GM18499 (cell line): ENCODE measurements at regions not wholly inside any gene's neighbourhood (a gene's known extent, or its start where the extent isn't known, plus 50 kb on each side); places are given as distances from the start of the nearest gene placed in this dataset.
"Not testable (repeated sequence)": the region's sequence is repeated elsewhere in the genome, so short reads cannot be mapped to it uniquely, and the experiment has no call there.

ENCODE experiments used
- ATAC-seq: cut with Tn5 transposase; IDR thresholded peaks from one replicate; pipeline ENCODE4 v1.9.1; 2021; ENCODE audit warnings: moderate number of reproducible peaks; ENCODE audit not compliant: insufficient read depth, unreplicated experiment

DNA sequence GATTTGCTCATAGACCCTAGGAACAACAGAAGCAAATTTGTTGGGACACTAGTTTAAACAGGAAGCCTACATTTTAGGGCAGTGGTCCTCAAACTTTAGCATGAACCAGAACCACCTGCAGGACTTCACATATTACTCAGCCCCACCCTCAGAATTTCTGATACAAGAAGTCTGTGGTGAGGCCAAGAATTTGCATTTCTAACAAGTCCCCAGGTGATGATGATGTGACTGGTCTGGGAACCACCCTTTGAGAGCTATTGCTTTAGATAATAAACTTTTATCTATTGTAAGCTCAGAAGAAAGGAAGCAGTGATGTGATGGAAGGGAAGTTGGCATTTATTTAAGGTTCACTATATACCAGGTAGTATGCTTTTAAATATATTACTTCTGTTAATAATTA is 194.0 kb downstream of the FAM181B start:
- ATAC-seq: peak; percentile 88

DNA sequence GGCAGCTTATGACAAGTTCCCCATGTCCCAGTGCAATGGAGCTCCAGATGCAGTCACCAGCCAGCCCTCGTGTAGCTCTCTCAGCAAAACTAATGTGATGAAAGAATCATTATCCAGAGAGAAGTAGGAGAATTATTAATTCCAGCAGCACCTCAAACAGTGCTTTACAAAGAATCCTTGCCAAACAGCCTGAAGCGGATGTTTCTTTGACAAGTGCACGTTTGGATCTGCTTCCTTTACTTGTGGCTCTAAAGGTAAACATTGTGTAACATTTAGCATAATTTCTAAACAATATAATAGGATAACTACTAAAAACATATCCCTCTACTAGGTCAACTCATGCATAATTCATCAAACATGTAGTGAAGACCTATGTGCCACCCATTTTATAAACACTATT is 197.0 kb downstream of the FAM181B start:
- ATAC-seq: no peak

GRCh38 chr11:82533628-82534327 is 199.9 kb downstream of the FAM181B start:
- no peak for ATAC-seq

DNA sequence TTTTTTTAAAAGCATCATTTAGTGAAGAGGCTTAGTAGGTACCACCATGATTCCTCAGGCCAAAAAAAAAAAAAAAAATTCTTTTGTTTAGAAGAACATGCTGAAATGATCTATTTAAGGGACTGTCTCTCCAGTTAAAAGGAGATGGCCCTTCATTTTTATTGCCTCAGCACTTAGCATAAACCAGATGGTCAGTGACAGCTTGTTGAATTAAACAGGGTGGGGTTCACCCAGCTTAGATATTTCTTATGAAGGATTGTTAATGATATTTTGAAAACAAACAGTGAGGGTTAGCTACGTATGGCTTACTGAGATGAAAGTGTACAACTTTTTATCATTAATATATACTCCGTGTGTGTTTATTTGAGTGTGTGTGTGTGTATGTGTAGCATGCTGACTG is 203.7 kb downstream of the FAM181B start:
- ATAC-seq: no peak

GRCh38 chr11:82527081-82527584 is 206.5 kb downstream of the FAM181B start:
- no peak for ATAC-seq

DNA sequence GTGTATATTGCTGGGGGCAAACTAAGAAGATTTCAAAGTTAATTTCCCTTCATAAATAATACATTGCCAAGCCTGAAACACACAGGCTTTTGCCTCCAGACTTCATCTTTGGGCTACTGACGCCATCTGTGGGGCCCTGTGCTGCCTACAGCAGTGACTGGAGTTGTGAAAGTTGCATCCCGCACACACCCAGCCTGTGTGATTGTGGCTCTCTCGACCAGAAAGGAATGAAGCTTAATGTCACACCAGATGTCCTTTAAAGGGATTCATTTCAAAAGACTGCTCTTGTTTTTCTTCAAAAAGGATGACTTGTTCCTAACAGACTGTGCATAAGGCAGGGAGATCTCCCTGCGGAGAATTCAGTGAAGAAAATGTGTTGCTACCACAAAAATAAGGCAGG is 210.5 kb downstream of the FAM181B start:
- ATAC-seq: no peak

- no peak for ATAC-seq
These were observed 212.2 kb downstream of the FAM181B start for GRCh38 chr11:82521427-82521826.

GRCh38 chr11:82507288-82507687 is 226.4 kb downstream of the FAM181B start:
- no peak for ATAC-seq

DNA sequence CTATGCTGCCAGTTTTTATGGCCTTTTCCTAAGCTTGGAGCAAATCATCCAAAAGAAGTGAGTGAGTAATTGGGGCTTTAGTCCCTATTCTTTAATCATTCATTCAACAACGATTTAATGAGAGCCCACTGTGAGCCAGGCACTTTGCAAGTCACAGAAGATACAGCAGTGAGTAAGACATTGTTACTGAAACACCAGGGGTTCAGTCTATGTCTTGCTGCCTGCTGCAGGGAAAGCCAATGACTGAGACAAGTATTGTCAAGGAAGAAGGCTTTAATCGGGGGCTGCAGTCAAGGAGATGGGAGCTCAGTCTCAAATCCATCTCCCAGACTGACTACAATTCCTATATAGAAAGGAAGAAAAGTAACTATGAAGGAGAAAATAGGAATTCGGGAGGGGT is 228.3 kb downstream of the FAM181B start:
- ATAC-seq: no peak

- not testable (repeated sequence) for ATAC-seq
These were observed 232.5 kb downstream of the FAM181B start for GRCh38 chr11:82501174-82501573.

GRCh38 chr11:82494988-82495432 is 238.7 kb downstream of the FAM181B start:
- peak; percentile 82 for ATAC-seq

DNA sequence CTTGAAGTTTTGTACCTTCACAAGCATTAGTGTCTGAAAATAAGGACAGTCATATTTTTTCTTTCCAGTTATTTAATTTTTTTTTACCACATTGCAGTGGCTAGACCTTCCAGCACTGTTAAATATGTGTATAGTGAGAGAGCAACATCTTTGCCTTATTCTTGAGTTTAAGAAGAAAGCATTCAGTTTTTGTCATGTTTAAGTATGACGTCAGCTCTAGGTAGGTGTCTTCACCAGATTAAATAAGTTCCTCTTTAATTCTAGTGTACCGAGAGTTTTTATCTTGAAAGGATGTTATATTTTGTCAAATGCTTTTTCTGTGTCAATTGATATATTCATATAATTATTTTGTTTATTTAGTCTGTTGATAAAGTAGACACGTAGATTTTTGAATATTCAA is 258.8 kb downstream of the FAM181B start:
- ATAC-seq: no peak

DNA sequence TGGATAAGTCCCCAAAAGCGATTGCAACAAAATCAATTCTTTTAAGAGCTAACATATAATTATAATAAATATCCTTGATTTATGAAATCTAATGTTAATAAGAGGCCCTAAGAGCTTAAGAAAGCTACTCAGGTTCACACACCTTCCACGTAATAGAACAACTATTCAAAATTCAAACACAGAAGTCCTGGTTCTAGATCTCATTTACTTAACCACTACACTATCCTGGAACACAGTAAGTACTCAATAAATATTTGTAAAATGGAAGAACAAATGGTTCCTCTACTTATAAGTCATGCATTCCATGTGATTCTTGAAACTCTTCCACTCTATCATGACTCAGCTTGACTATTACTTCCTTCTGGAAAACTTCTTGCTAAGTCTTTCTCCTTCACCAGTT is 268.2 kb downstream of the FAM181B start:
- no peak for ATAC-seq

GRCh38 chr11:82462608-82463242 is 270.9 kb downstream of the FAM181B start:
- no peak for ATAC-seq

GRCh38 chr11:82458761-82459160 is 274.9 kb downstream of the FAM181B start:
- ATAC-seq: no peak

- ATAC-seq: no peak
These were observed 275.5 kb downstream of the FAM181B start for GRCh38 chr11:82458147-82458546.

- ATAC-seq: no peak
These were observed 282.7 kb downstream of the FAM181B start for GRCh38 chr11:82450996-82451395.

GRCh38 chr11:82406611-82407010 is 327.1 kb downstream of the FAM181B start:
- no peak for ATAC-seq

DNA sequence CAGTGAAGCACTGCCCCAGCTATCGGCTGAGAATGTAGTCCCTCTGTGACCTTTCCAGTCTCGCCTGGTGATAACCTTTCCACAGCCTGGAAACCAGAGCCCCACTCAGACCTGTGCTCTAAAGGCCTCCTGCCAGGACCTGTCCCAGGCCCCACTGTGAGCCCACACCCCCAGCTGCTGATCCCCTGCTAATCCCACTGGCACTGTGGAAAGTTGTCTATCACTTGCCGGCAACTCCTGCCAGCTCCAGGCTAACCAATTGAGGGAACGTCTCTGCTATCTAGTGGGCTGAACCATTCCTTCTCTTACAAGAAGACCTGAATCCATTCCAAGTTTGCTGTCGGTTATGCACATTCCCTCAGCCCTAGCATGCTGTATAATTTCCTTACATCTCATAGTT is 328.2 kb downstream of the FAM181B start:
- ATAC-seq: no peak

DNA sequence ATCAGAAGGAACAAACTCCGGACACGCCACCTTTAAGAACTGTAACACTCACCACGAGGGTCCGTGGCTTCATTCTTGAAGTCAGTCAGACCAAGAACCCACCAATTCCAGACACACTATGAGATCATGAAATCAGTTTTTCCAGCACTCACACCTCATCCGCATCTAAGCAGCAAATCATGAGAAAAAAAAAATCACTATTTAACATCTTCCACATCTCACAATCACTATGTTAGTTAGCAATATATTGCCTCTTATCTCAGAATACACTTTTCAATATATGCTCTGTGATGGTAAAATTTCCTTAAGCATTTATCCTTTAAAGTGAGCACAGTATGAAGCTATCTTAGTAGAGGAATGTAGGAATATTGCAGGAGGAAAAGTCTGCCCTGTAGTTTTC is 328.7 kb downstream of the FAM181B start:
- no peak for ATAC-seq

DNA sequence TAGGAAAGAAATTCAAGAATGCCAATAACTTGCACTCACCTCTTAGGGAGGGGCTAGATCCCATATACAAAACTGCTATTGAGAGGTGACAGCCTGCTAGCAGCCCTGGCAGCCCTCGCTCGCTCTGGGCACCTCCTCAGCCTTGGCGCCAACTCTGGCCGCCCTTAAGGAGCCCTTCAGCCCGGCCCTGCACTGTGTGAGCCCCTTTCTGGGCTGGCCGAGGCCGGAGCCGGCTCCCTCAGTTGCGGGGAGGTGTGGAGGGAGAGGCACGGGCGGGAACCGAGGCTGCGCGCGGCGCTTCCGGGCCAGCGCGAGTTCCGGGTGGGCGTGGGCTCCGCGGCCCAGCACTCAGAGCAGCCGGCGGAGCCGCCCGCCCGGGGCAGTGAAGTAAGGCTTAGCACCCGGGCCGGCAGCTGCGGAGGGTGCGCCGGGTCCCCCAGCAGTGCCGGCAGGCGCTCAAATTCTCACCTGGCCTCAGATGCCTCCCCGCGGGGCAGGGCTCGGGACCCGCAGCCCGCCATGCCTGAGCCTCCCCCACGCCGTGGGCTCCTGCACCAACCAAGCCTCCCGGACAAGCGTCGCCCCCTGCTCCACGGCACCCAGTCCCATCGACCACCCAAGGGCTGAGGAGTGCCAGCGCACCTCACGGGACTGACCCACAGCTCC is 329.9 kb downstream of the FAM181B start:
- ATAC-seq: no peak
